GM18526 (cell line): ENCODE measurements at regions not wholly inside any gene's neighbourhood (a gene's known extent, or its start where the extent isn't known, plus 50 kb on each side); places are given as distances from the start of the nearest gene placed in this dataset.

Source experiments
- POLR2A ChIP-seq: IDR thresholded peaks from 3 replicates; pipeline ENCODE4 v1.6.1; 2011; ENCODE audit not compliant: insufficient read length; ENCODE audit errors: extremely low read depth

DNA sequence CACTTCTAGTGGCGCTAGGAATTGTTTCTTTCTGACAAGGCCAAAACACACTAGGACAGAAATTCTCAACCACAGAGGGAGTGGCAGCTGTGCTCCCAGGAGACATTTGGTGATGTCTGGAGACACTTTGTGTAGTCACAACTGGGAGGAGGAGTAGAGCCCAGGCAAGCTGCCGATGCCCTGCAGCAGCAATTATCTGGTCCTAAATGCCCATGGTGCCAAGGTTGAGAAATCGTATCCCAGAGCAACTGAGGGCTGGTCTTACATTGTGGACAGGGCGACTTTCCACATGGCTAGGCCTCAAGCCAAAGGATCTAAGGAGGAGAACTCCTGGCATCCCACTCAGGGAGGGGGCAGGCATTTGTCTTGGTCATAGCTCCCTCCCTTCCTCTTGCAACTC, 259.9 kb downstream of the GADD45G start:
- TF ChIP-seq POLR2A: no peak

GRCh38 chr9:89865357-89865756, 260.5 kb downstream of the GADD45G start:
- no peak for TF ChIP-seq POLR2A

DNA sequence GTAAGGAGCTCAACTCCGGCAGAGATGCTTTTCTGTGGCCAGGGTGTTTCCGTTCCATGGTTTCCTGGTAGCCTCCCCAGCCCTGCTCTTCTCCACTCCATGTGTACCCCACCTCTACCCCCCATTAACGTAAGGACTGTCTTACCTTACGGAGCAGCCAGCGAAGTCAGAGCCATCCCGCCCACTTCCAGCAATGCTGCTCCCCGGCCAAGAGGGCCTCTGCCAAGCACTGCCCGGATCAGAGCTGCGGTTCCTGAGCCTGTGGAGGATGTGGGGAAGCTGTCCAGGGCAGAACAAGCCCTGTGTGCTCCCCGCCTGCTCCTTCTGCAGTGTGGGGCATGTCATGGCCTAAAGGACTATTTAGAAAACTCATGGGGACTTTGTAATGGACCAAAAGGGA, 261.2 kb downstream of the GADD45G start:
- no peak for TF ChIP-seq POLR2A

GRCh38 chr9:89866701-89867100, 261.9 kb downstream of the GADD45G start:
- no peak for TF ChIP-seq POLR2A

DNA sequence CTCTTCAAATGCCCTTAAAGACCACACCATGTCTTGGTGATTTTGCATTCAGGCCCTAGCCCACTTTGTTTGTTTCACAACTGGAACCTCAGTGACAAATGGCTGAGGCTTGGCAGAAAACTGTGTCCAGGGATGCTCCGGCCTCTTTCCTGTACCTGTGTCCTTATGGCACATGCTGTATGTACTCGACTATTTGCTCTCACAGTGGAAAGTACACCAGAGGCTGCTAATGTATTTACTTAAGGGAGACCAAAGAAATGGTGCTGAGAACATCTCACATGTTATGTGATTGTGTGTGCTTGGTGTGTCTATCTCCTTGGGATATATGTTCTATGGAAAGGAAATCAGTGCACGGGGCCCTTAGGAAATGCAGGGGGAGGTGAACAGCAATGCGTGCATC, 263.3 kb downstream of the GADD45G start:
- no peak for TF ChIP-seq POLR2A

DNA sequence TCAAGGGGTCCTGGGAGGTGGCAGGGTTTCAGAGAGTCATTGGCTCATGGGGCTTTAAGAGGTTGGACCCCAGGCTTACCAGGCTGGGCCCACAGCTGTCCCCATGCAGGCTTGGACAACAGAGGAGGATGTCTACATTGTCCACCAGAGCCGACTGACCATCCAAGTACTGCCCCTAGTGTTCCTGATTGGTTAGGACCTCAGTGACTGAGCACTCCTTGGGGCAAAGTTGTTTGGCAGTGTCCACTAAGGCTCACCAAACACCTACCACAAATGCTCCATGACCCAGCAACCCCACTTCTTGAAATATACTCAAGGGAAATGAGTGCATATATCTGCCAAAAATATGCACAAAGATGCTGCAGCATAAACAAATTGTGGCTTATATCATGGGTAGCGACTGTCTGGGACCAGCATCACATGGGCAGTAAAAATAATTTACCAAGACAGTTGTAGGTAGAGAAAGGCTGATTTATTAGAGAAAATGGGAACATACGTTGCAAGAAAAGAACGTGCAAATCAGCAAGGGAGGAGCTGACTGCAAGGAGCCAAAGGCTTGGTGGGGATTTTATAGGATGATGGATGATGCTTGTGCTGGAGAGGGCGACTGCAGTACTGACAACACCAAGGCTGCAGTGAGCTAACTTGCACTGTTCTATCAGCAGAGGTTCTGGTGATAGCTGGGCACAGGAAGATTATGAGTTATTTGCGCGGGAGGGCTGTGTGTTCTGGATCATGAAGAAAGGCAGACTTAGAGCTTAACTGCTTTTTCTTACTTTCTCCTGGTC, 265.2 kb downstream of the GADD45G start:
- TF ChIP-seq POLR2A: no peak

DNA sequence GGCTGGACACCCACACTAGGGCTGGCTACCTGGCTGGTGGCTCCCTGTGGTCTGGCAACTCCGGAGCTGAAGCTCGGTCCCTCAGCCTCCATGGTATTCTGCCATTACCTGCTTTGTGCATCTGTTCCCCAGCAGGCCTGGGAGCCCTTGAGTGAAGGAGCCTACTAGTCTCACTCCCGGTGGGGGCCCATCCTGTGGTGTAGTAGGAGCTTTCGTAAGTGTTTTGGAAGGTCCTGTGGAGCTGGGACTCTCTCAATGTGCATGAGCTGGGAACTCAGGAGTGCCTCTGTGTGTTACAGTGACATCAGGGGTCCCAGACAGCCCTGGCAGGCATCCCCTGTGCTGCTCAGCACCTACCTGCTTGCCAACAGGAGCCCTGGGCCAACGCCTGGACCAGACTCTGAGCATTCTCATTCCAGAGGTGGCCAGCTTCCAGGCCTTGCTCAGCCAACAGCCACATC, 267.1 kb downstream of the GADD45G start:
- TF ChIP-seq POLR2A: no peak

DNA sequence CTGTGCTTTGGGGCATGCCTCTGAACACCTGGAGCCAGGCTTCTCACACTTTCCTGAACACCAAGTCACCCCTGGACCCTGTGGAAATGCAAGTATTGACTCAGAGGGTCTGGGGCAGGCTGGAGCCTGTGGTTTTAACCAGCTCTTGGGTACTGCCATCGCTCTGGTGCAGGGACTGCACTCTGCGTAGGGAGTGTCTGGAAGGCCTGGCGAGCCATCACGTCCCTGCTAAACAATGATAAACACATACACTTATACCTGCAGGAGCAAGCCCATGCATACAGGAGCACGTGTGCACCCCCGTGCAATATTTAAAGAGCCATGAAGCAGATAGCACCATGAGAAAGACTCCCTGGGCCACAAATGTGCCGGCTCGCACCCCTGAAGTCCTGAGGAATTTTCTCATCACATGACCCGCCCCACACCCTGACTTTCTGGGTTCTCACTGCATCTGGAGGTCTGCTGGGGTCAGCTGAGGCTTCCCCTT, 267.7 kb downstream of the GADD45G start:
- no peak for TF ChIP-seq POLR2A

- TF ChIP-seq POLR2A: no peak
Observed at GRCh38 chr9:89872913-89873707, 268.3 kb downstream of the GADD45G start.

- TF ChIP-seq POLR2A: no peak
Observed at GRCh38 chr9:89873801-89874200, 269.0 kb downstream of the GADD45G start.

DNA sequence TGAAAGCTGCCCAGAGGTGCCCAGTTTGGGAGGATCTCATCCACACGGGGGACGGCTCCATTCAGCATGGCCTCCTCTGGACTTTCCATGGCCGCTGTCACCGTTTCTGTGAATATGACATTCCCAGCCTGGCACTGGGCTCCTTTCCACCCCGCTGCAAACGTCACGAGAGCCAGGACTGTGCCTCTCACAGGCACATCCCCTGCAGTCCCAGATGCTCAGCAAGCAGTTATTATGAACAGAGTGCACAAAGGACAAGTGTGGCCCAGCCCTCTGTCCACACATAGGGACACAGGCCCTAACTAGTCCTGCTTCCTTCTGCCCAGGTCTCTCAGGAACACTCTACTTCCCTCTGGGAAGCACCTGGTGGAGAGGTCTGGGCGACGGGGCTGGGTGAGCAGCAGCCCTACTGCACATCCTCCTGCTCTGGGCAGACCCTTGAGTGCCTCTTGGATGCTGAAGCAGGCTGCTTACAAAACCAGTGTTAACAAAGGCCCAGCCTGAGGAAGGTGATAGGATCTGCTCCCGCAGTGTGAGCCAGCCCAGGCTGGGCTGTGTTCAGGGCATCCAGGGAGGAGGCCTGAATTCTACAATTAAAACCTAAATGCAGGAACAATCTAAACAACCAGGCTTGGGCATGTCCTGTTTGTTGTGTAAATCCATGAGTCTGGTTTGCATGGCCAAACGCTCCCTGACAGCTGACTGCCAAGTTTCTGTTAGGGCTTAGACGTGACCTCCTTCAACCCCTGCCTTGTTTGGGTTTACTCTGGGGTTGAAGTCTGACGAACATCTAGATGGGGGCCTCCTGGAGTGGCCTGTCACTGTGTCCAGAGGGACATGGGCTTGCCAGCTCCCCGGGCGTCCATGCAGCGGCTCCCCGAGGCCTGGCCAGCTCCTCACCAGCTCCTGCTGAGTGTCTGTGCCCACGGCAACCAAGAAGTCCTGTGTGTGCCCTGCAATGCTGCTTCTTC, 269.8 kb downstream of the GADD45G start:
- TF ChIP-seq POLR2A: no peak

GRCh38 chr9:89877051-89878002, 272.5 kb downstream of the GADD45G start:
- TF ChIP-seq POLR2A: no peak

DNA sequence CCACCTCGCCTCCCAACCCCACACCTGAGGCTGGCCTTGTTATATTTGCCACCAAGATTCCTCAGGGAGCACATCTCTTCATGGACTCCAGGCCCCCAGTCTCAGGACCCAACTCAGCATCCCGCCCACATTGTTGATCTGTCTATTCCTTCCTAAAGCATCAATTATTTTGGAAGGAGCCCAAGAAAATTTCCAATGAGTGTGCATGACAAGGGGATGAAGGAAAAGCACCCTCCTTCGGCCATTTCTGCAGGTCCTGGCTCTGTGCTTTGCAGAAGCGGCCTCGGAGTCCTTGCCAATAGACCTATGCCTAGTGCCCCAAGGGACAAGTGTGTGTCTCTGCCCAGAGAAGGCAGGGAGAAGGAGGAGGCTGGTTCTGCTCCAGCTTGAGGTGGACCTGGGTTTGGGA, 273.2 kb downstream of the GADD45G start:
- no peak for TF ChIP-seq POLR2A

DNA sequence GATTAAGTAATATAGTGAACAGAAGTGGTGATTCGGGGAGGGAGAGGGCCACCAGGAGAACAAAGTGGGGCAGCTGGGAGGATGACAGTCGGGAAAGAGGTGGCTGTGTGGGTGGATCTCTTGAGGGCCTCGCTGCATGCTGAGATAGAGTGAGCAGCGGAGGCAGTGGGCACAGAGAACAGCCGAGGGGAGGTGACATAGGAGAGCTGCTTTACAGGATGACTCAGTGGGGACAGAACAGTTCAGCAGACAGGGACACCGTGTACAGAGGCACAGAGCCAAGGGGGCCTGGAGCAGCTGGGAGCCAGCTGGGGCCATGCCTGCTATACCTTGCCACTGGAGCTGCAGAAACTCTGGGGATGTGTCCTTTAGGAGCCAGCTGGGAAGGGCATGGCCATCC, 273.9 kb downstream of the GADD45G start:
- TF ChIP-seq POLR2A: no peak
